GM10266 (cell line): ENCODE measurements at regions not wholly inside any gene's neighbourhood (a gene's known extent, or its start where the extent isn't known, plus 50 kb on each side); places are given as distances from the start of the nearest gene placed in this dataset.

Source experiments
- DNase-seq: peaks from one replicate; pipeline ENCODE4 v3.0.0; 2012; ENCODE audit errors: extremely low spot score
- CTCF ChIP-seq: IDR thresholded peaks from 2 replicates; pipeline ENCODE4 v1.5.1; 2012; ENCODE audit warnings: mild to moderate bottlenecking, low read depth; ENCODE audit not compliant: control insufficient read depth, insufficient read depth; ENCODE audit errors: missing control alignments

GRCh38 chr4:19520939-19521520 is 730.7 kb upstream of the SLIT2 start:
- no peak for DNase-seq
- no peak for TF ChIP-seq CTCF

GRCh38 chr4:19514276-19515070 is 737.2 kb upstream of the SLIT2 start:
- TF ChIP-seq CTCF, result no peak
- DNase-seq, result no peak

- TF ChIP-seq CTCF, result no peak
- no peak for DNase-seq
Observed at GRCh38 chr4:19512086-19512485, 739.6 kb upstream of the SLIT2 start.

- TF ChIP-seq CTCF, result no peak
- DNase-seq, result no peak
Observed at GRCh38 chr4:19510993-19511392, 740.7 kb upstream of the SLIT2 start.

GRCh38 chr4:19508442-19508841 is 743.3 kb upstream of the SLIT2 start:
- no peak for TF ChIP-seq CTCF
- no peak for DNase-seq

- no peak for DNase-seq
- TF ChIP-seq CTCF, result no peak
Observed at GRCh38 chr4:19497705-19498104, 754.0 kb upstream of the SLIT2 start.

- DNase-seq, result no peak
- TF ChIP-seq CTCF, result no peak
Observed at GRCh38 chr4:19496756-19497155, 754.9 kb upstream of the SLIT2 start.
